A673 (cell line): ENCODE measurements at regions not wholly inside any gene's neighbourhood (a gene's known extent, or its start where the extent isn't known, plus 50 kb on each side); places are given as distances from the start of the nearest gene placed in this dataset.

Source experiments
- CTCF ChIP-seq: fragments of 300-800, 200-600 bp; sonication (generic); conservative IDR thresholded peaks from 2 replicates; pipeline ENCODE4 v1.5.1; 2017; ENCODE audit warnings: low read depth, mild to moderate bottlenecking, antibody characterized with exemption, low read length, moderate library complexity, mixed read lengths
- EZH2 ChIP-seq: fragments of 200-600 bp; sonication (generic); IDR thresholded peaks from 2 replicates; pipeline ENCODE4 v1.6.1; 2017; ENCODE audit warnings: borderline replicate concordance, low read depth, mild to moderate bottlenecking, mixed read lengths, antibody characterized with exemption, low read length; ENCODE audit not compliant: poor library complexity, severe bottlenecking

- TF ChIP-seq CTCF (no peak), EZH2 (no peak)
These were observed 72.0 kb upstream of the MARCHF10 start for GRCh38 chr17:62880120-62880519.
